Keratinocyte (primary cell): ENCODE measurements at regions not wholly inside any gene's neighbourhood (a gene's known extent, or its start where the extent isn't known, plus 50 kb on each side); places are given as distances from the start of the nearest gene placed in this dataset.

Source experiments
- DNase-seq: peaks from one replicate; pipeline ENCODE4 v3.0.0-alpha.2; 2011; ENCODE audit warnings: low read depth, missing footprints, low spot score
- FAIRE-seq: peaks from 2 replicates; lab custom pipeline; 2011; peaks lifted over from hg19 to GRCh38; lab: Jason Lieb, UNC
- H2AFZ ChIP-seq: 2 replicates; pipeline ENCODE4 v1.6.0; 2012; ENCODE audit warnings: low read length, control low read depth, inconsistent platforms; ENCODE audit not compliant: control insufficient read depth
- H3K27ac ChIP-seq: 2 replicates; pipeline ENCODE4 v1.5.1; 2011; ENCODE audit warnings: low read length; ENCODE audit not compliant: control insufficient read depth, insufficient read depth
- H3K27me3 ChIP-seq: 3 replicates; pipeline ENCODE4 v1.6.0; 2011; ENCODE audit warnings: low read length; ENCODE audit not compliant: control insufficient read depth, insufficient read depth; ENCODE audit errors: extremely low read depth
- H3K36me3 ChIP-seq, 2 experiments: 2 replicates in 1 of 2; 3 replicates in 1 of 2; pipeline ENCODE4 v1.5.1; 2011; ENCODE audit warnings: low read length in 2 of 2, mild to moderate bottlenecking in 1 of 2; ENCODE audit not compliant: control insufficient read depth in 2 of 2, insufficient read depth in 2 of 2; ENCODE audit errors: extremely low read depth in 1 of 2
- H3K4me1 ChIP-seq: 3 replicates; pipeline ENCODE4 v1.5.1; 2011; ENCODE audit warnings: low read length; ENCODE audit not compliant: control insufficient read depth, insufficient read depth; ENCODE audit errors: extremely low read depth
- H3K4me2 ChIP-seq: 3 replicates; pipeline ENCODE4 v1.6.0; 2011; ENCODE audit warnings: low read depth, low read length; ENCODE audit not compliant: control insufficient read depth, insufficient read depth; ENCODE audit errors: extremely low read depth
- H3K4me3 ChIP-seq, 3 experiments: fragments of 200-600 bp in 1 of 3; sonication (generic) in 1 of 3; 2 replicates in 2 of 3; 3 replicates in 1 of 3; pipeline ENCODE4 v1.5.1; 2011 to 2016; ENCODE audit warnings: low read length in 3 of 3, mild to moderate bottlenecking in 3 of 3, control low read depth in 2 of 3, inconsistent platforms in 1 of 3, low read depth in 1 of 3, mixed read lengths in 1 of 3, mixed run types in 1 of 3, moderate library complexity in 1 of 3; ENCODE audit not compliant: control insufficient read depth in 2 of 3, insufficient read depth in 2 of 3; ENCODE audit errors: extremely low read depth in 1 of 3
- H3K79me2 ChIP-seq: 2 replicates; pipeline ENCODE4 v1.6.0; 2012; ENCODE audit warnings: low read length; ENCODE audit not compliant: control insufficient read depth, insufficient read depth
- H3K9ac ChIP-seq: 3 replicates; pipeline ENCODE4 v1.6.0; 2011; ENCODE audit warnings: low read length; ENCODE audit not compliant: control insufficient read depth, insufficient read depth; ENCODE audit errors: extremely low read depth
- H3K9me1 ChIP-seq: 3 replicates; pipeline ENCODE4 v1.6.0; 2011; ENCODE audit warnings: low read length; ENCODE audit not compliant: control insufficient read depth, insufficient read depth; ENCODE audit errors: extremely low read depth
- H3K9me3 ChIP-seq: 2 replicates; pipeline ENCODE4 v1.5.1; 2012; ENCODE audit warnings: low read depth, low read length; ENCODE audit not compliant: control insufficient read depth
- H4K20me1 ChIP-seq: 3 replicates; pipeline ENCODE4 v1.6.0; 2011; ENCODE audit warnings: low read length; ENCODE audit not compliant: control insufficient read depth, insufficient read depth; ENCODE audit errors: extremely low read depth
- EZH2 ChIP-seq: IDR thresholded peaks from one replicate; pipeline ENCODE4 v1.6.1; 2012; ENCODE audit warnings: inconsistent platforms, mild to moderate bottlenecking, low read length, moderate library complexity
- dilution Hi-C: fragments of 300-500 bp; cut with MboI; formaldehyde crosslinking; loops from one replicate; pipeline ENCODE4 v1.7.0; 2020; ENCODE audit warnings: low sequenced_read_pairs; ENCODE audit not compliant: extremely low pct_ligation_motif_present
- TF ChIP-seq, protein P1 (sequence below), 3 experiments: IDR thresholded peaks in 1 of 3; conservative IDR thresholded peaks in 1 of 3; optimal IDR thresholded peaks in 1 of 3; 2 replicates in 2 of 3; 3 replicates in 1 of 3; pipeline versions ENCODE3 to v1.5.1; 2011; ENCODE audit warnings: low read length in 3 of 3, mild to moderate bottlenecking in 3 of 3, moderate library complexity in 2 of 3, control low read depth in 1 of 3, inconsistent platforms in 1 of 3; ENCODE audit not compliant: insufficient read depth in 2 of 3; ENCODE audit errors: extremely low read depth in 1 of 3

DNA sequence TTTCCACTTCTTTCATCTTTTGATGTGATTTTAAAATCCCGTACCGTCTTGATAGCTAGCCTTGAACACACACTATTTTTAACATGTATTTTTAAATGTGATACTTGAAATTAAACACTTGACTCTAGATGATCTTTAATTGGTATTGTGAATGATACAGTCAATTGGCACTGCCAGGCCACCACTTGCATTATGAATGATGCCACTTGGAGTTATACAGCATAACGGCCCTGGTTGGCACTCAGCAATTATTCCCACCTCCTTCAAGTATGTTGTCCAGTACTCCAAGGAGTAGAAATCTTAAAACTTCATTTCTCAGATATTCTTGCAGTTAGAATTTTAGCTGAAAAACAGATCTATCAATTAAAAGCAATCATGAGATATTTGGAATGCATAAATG is 62.9 kb downstream of the TENT5A start:
- dilution Hi-C loops = no loop called here
- H3K79me2 ChIP-seq = no peaks in the 10 kb centered on the region
- H2AFZ ChIP-seq = no peak overlapping the region
- FAIRE-seq = no peak
- no peaks in the 10 kb centered on the region for H3K9me1 ChIP-seq
- no peaks in the 10 kb centered on the region for H3K4me1 ChIP-seq
- H3K9me3 ChIP-seq = no peaks in the 10 kb centered on the region
- no peaks in the 10 kb centered on the region for H3K36me3 ChIP-seq
- H3K4me3 ChIP-seq = no peak overlapping the region
- H3K27me3 ChIP-seq = no peaks in the 10 kb centered on the region
- no peaks in the 10 kb centered on the region for H4K20me1 ChIP-seq
- H3K4me2 ChIP-seq = no peak overlapping the region
- H3K9ac ChIP-seq = no peak overlapping the region
- H3K27ac ChIP-seq = no peak overlapping the region
- DNase-seq = no peak
- TF ChIP-seq, protein P1, sequence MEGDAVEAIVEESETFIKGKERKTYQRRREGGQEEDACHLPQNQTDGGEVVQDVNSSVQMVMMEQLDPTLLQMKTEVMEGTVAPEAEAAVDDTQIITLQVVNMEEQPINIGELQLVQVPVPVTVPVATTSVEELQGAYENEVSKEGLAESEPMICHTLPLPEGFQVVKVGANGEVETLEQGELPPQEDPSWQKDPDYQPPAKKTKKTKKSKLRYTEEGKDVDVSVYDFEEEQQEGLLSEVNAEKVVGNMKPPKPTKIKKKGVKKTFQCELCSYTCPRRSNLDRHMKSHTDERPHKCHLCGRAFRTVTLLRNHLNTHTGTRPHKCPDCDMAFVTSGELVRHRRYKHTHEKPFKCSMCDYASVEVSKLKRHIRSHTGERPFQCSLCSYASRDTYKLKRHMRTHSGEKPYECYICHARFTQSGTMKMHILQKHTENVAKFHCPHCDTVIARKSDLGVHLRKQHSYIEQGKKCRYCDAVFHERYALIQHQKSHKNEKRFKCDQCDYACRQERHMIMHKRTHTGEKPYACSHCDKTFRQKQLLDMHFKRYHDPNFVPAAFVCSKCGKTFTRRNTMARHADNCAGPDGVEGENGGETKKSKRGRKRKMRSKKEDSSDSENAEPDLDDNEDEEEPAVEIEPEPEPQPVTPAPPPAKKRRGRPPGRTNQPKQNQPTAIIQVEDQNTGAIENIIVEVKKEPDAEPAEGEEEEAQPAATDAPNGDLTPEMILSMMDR (optimal IDR thresholded peaks at IDR 0.05 in 1 of 3, IDR thresholded peaks at IDR 0.05 in 1 of 3, conservative IDR thresholded peaks at IDR 0.05 in 1 of 3; ENCODE audit: extremely low read depth in 1 of 3, insufficient read depth in 2 of 3, low read length in 3 of 3) = no peak
- TF ChIP-seq EZH2 = no peak

DNA sequence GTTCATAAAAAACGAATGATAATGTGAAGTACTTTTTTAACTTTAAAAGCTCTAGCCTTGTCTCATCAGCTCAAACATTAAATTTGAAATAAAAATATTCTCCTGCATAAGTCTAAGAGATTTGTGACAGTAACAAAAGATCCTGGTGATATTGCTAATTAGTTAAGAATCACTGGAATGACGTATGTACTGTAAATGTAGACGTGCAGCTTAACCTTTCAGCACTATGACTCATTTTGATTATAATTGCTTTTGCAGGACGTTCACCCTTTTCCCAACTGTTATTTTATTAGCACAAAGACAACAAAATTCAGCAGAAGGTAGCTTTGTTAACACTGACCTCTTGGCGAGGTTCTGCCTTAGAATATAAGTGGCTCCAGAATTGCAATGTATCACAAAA is 68.6 kb downstream of the TENT5A start:
- Histone ChIP-seq H3K36me3 (no peaks in the 10 kb centered on the region), H3K4me3 (no peak overlapping the region), H2AFZ (no peak overlapping the region), H3K9ac (no peak overlapping the region), H3K9me1 (no peaks in the 10 kb centered on the region), H3K9me3 (no peaks in the 10 kb centered on the region), H4K20me1 (no peaks in the 10 kb centered on the region), H3K27ac (no peak overlapping the region), H3K4me2 (no peak overlapping the region), H3K4me1 (no peaks in the 10 kb centered on the region), H3K27me3 (no peaks in the 10 kb centered on the region), H3K79me2 (no peaks in the 10 kb centered on the region)
- no peak for DNase-seq
- FAIRE-seq = no peak
- no peak for TF ChIP-seq EZH2
- TF ChIP-seq, protein P1 (optimal IDR thresholded peaks at IDR 0.05 in 1 of 3, IDR thresholded peaks at IDR 0.05 in 1 of 3, conservative IDR thresholded peaks at IDR 0.05 in 1 of 3; ENCODE audit: extremely low read depth in 1 of 3, insufficient read depth in 2 of 3, low read length in 3 of 3) = no peak
- dilution Hi-C loops = no loop called here
